ENCODE measurements at regions not wholly inside any gene's neighbourhood (a gene's known extent, or its start where the extent isn't known, plus 50 kb on each side); places are given as distances from the start of the nearest gene placed in this dataset.

GRCh38 chr10:95134490-95134889 is 59.5 kb upstream of the ACSM6 start:
- Histone ChIP-seq H2BK120ac (ENCODE audit: low read depth, low read length) (no peak overlapping the region), H3K27ac (ENCODE audit: insufficient read depth, low read length) (no peak overlapping the region), H2BK15ac (ENCODE audit: low read depth, low read length) (no peak overlapping the region), H2AK9ac (replicated peaks; ENCODE audit: low read depth, low read length, poor library complexity) (no peak overlapping the region), H2AFZ (replicated peaks; ENCODE audit: low read length, poor library complexity) (no peak overlapping the region), H4K8ac (ENCODE audit: low read depth in 2 of 2, low read length in 2 of 2) (no peak overlapping the region), H3K4me2 (ENCODE audit: low read depth, low read length) (no peak overlapping the region), H4K5ac (ENCODE audit: low read depth, low read length) (no peak overlapping the region), H3K14ac (replicated peaks; ENCODE audit: low read depth, low read length) (no peak overlapping the region), H3K36me3 (ENCODE audit: control insufficient read depth, insufficient read depth, low read length) (no peaks in the 10 kb centered on the region), H3K4me3 (ENCODE audit: insufficient read depth, low read depth, low read length) (no peak overlapping the region), H3K9ac (ENCODE audit: low read depth, low read length) (no peak overlapping the region), H2BK5ac (ENCODE audit: low read depth, low read length, poor library complexity, severe bottlenecking) (no peak overlapping the region), H3K56ac (ENCODE audit: extremely low read depth, insufficient read depth, low read length) (no peak overlapping the region), H2BK20ac (ENCODE audit: low read depth, low read length) (no peak overlapping the region), H3K27me3 (ENCODE audit: control insufficient read depth, insufficient read depth, low read length) (no peaks in the 10 kb centered on the region), H4K91ac (ENCODE audit: insufficient read depth, low read depth, low read length) (no peak overlapping the region), H3K79me1 (ENCODE audit: low read depth in 1 of 2, low read length in 2 of 2) (no peaks in the 10 kb centered on the region), H3K4me1 (ENCODE audit: control insufficient read depth, insufficient read depth, low read length) (no peaks in the 10 kb centered on the region), H3K23ac (ENCODE audit: low read depth, low read length) (no peak overlapping the region), H3K9me3 (ENCODE audit: control insufficient read depth, insufficient read depth, low read length) (no peaks in the 10 kb centered on the region), H2AK5ac (ENCODE audit: low read depth, low read length) (no peak overlapping the region), H3K18ac (ENCODE audit: low read depth, low read length) (no peak overlapping the region), H4K20me1 (ENCODE audit: insufficient read depth, low read length) (no peaks in the 10 kb centered on the region), H3K9me1 (ENCODE audit: insufficient read depth, low read length) (no peaks in the 10 kb centered on the region), H3K4ac (ENCODE audit: low read depth, low read length) (no peak overlapping the region)
- no peak for DNase-seq
- dilution Hi-C loops (cut with HindIII; ENCODE audit: low sequenced_read_pairs, unreplicated experiment) (no loop called here), intact Hi-C loops (cut with micrococcal nuclease) (loop anchor here (5.0 kb wide), 3 partner anchors 48 to 313 kb away; no protein-coding TSS in a partner anchor), in situ Hi-C loops (cut with MboI; ENCODE audit: low sequenced_read_pairs) (loop anchor here (5.0 to 10.0 kb wide), 3 partner anchors 100 to 470 kb away; no protein-coding TSS in a partner anchor)
- no peak for ATAC-seq (ENCODE audit: low read depth)
- no TSS peak for BruUV-seq (replicated peaks)
- no CpG with 5 or more reads among the region's 1 CpG for WGBS, 2 experiments (ENCODE audit: extremely low coverage in 2 of 2, insufficient read length in 1 of 2)
- ChIA-PET CTCF (no interaction called here), POLR2A (ENCODE audit: unreplicated experiment) (no interaction called here)
- TF ChIP-seq MAFK (IDR thresholded peaks at IDR 0.05; ENCODE audit: low read depth, low read length): no peak
- TF ChIP-seq ELK1 (IDR thresholded peaks at IDR 0.05; ENCODE audit: borderline replicate concordance, low read depth, low read length): no peak
- no peak for TF ChIP-seq RCOR1 (IDR thresholded peaks at IDR 0.05; ENCODE audit: insufficient replicate concordance, low read length)
- TF ChIP-seq NFE2L2 (IDR thresholded peaks at IDR 0.05; ENCODE audit: low read depth, low read length): no peak
- no peak for TF ChIP-seq POLR2A (IDR thresholded peaks at IDR 0.05; ENCODE audit: low read depth, low read length)
